Endodermal cell (in vitro differentiated cells): ENCODE measurements at regions not wholly inside any gene's neighbourhood (a gene's known extent, or its start where the extent isn't known, plus 50 kb on each side); places are given as distances from the start of the nearest gene placed in this dataset.

Experiments used
- DNase-seq: peaks from one replicate; pipeline ENCODE4 v3.0.0-alpha.2; 2017
- H3K27ac ChIP-seq: 2 replicates; pipeline ENCODE4 v1.5.1; 2013; ENCODE audit warnings: mild to moderate bottlenecking, low read depth, low read length, moderate library complexity
- H3K27me3 ChIP-seq: 2 replicates; pipeline ENCODE4 v1.6.1; 2013; ENCODE audit warnings: mild to moderate bottlenecking, low read length, moderate library complexity; ENCODE audit not compliant: insufficient read depth, control insufficient read depth, poor library complexity, severe bottlenecking
- H3K36me3 ChIP-seq: 2 replicates; pipeline ENCODE4 v1.7.0; 2013; ENCODE audit warnings: mild to moderate bottlenecking, low read length, moderate library complexity; ENCODE audit not compliant: control insufficient read depth, insufficient read depth
- H3K4me1 ChIP-seq: one replicate; pipeline ENCODE4 v1.7.0; 2013; ENCODE audit warnings: low read length; ENCODE audit not compliant: control insufficient read depth, insufficient read depth
- H3K4me3 ChIP-seq: 2 replicates; pipeline ENCODE4 v1.5.1; 2013; ENCODE audit warnings: mild to moderate bottlenecking, low read length, moderate library complexity
- H3K9ac ChIP-seq: 2 replicates; pipeline ENCODE4 v1.6.1; 2013; ENCODE audit warnings: mild to moderate bottlenecking, low read length, moderate library complexity; ENCODE audit not compliant: poor library complexity, severe bottlenecking; ENCODE audit errors: extremely low read depth
- H3K9me3 ChIP-seq: 2 replicates; pipeline ENCODE4 v1.6.1; 2013; ENCODE audit warnings: mild to moderate bottlenecking, low read length, moderate library complexity; ENCODE audit not compliant: control insufficient read depth
- H3K27ac Mint-ChIP-seq: 2 replicates; pipeline ENCODE4 v1.8.0; 2020; ENCODE audit warnings: mixed read lengths
- H3K27me3 Mint-ChIP-seq: 2 replicates; pipeline ENCODE4 v1.8.0; 2021; ENCODE audit warnings: mild to moderate bottlenecking, mixed read lengths; ENCODE audit not compliant: insufficient read depth
- H3K36me3 Mint-ChIP-seq: 2 replicates; pipeline ENCODE4 v1.8.0; 2020; ENCODE audit warnings: low read depth, mixed read lengths
- H3K4me1 Mint-ChIP-seq: 2 replicates; pipeline ENCODE4 v1.8.0; 2020; ENCODE audit warnings: mixed read lengths
- H3K4me3 Mint-ChIP-seq: 2 replicates; pipeline ENCODE4 v1.8.0; 2020; ENCODE audit warnings: mild to moderate bottlenecking, moderate library complexity, mixed read lengths
- H3K9me3 Mint-ChIP-seq: 2 replicates; pipeline ENCODE4 v1.8.0; 2020; ENCODE audit warnings: mild to moderate bottlenecking, mixed read lengths
- WGBS, 2 experiments: methylation state at CpG; one replicate each; pipeline versions ENCODE4 v1.1.5 to v1.1.7; 2013; ENCODE audit warnings: missing lambda C conversion rate in 2 of 2, mixed read lengths in 1 of 2; ENCODE audit not compliant: insufficient coverage in 1 of 2, insufficient read length in 1 of 2; 5-methylcytosine and 5-hydroxymethylcytosine counted together
- TF ChIP-seq, protein P1 (sequence below): fragments of 200-600 bp; sonication (generic); conservative IDR thresholded peaks from 2 replicates; pipeline ENCODE4 v1.5.0; 2021; ENCODE audit warnings: antibody characterized with exemption, mild to moderate bottlenecking

GRCh38 chr12:114779186-114779585, 95.2 kb upstream of the TBX3 start:
- Histone ChIP-seq H3K36me3 (no peaks in the 10 kb centered on the region), H3K4me3 (no peak overlapping the region), H3K9me3 (no peaks in the 10 kb centered on the region), H3K27ac (no peak overlapping the region), H3K9ac (no peak overlapping the region), H3K27me3 (no peaks in the 10 kb centered on the region), H3K4me1 (no peaks in the 10 kb centered on the region)
- TF ChIP-seq, protein P1, sequence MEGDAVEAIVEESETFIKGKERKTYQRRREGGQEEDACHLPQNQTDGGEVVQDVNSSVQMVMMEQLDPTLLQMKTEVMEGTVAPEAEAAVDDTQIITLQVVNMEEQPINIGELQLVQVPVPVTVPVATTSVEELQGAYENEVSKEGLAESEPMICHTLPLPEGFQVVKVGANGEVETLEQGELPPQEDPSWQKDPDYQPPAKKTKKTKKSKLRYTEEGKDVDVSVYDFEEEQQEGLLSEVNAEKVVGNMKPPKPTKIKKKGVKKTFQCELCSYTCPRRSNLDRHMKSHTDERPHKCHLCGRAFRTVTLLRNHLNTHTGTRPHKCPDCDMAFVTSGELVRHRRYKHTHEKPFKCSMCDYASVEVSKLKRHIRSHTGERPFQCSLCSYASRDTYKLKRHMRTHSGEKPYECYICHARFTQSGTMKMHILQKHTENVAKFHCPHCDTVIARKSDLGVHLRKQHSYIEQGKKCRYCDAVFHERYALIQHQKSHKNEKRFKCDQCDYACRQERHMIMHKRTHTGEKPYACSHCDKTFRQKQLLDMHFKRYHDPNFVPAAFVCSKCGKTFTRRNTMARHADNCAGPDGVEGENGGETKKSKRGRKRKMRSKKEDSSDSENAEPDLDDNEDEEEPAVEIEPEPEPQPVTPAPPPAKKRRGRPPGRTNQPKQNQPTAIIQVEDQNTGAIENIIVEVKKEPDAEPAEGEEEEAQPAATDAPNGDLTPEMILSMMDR: no peak
- H3K27me3 Mint-ChIP-seq: peaks cover 8% of the 10 kb centered on the region
- 91 to 94% methylated on average over 2 to 3 of the region's 3 CpGs for WGBS, 2 experiments
- H3K36me3 Mint-ChIP-seq: no peaks in the 10 kb centered on the region
- H3K4me3 Mint-ChIP-seq: no peak overlapping the region
- no peak for DNase-seq
- H3K27ac Mint-ChIP-seq: no peak overlapping the region
- no peaks in the 10 kb centered on the region for H3K9me3 Mint-ChIP-seq
- peaks cover 2% of the 10 kb centered on the region for H3K4me1 Mint-ChIP-seq

GRCh38 chr12:114776731-114777442, 92.9 kb upstream of the TBX3 start:
- Mint-ChIP-seq H3K4me1 (peaks cover 2% of the 10 kb centered on the region), H3K27me3 (peaks cover 9% of the 10 kb centered on the region), H3K36me3 (no peaks in the 10 kb centered on the region), H3K4me3 (no peak overlapping the region), H3K9me3 (no peaks in the 10 kb centered on the region), H3K27ac (no peak overlapping the region)
- no peaks in the 10 kb centered on the region for H3K36me3 ChIP-seq
- WGBS, 2 experiments: 89 to 90% methylated on average over 10 to 14 of the region's 15 CpGs
- H3K9ac ChIP-seq: no peak overlapping the region
- H3K27me3 ChIP-seq: no peaks in the 10 kb centered on the region
- DNase-seq: no peak
- TF ChIP-seq, protein P1: no peak
- H3K27ac ChIP-seq: no peak overlapping the region
- no peak overlapping the region for H3K4me3 ChIP-seq
- H3K9me3 ChIP-seq: no peaks in the 10 kb centered on the region
- H3K4me1 ChIP-seq: no peaks in the 10 kb centered on the region

DNA sequence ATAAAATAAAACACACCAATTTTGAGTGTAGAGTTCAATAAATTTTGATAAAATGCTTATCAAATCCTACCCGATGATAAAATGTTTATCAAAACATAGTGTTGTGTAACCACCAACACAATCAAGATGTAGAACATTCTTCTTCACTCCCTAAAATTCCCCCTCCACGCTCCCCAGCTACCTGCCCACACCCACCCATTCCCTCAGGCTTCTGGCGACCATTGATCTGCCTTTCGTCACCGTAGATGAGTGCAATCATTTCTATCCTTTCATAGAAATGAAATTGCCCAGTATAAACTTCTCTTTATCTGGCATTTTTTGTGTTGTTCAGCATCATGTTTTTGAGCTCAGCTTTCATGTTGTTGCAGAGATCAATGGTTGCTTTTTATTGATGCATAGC, 90.7 kb upstream of the TBX3 start:
- H3K27me3 ChIP-seq: no peaks in the 10 kb centered on the region
- H3K9me3 Mint-ChIP-seq: no peaks in the 10 kb centered on the region
- H3K9me3 ChIP-seq: no peaks in the 10 kb centered on the region
- WGBS, 2 experiments: 93 to 98% methylated on average over 4 to 5 of the region's 5 CpGs
- H3K27me3 Mint-ChIP-seq: peaks cover 10% of the 10 kb centered on the region
- H3K4me1 ChIP-seq: no peaks in the 10 kb centered on the region
- no peaks in the 10 kb centered on the region for H3K36me3 ChIP-seq
- no peaks in the 10 kb centered on the region for H3K36me3 Mint-ChIP-seq
- no peak overlapping the region for H3K9ac ChIP-seq
- no peak for DNase-seq
- H3K4me1 Mint-ChIP-seq: peaks cover 2% of the 10 kb centered on the region
- no peak overlapping the region for H3K27ac Mint-ChIP-seq
- TF ChIP-seq, protein P1: no peak
- H3K4me3 ChIP-seq: no peak overlapping the region
- H3K4me3 Mint-ChIP-seq: no peak overlapping the region
- H3K27ac ChIP-seq: no peak overlapping the region
